ENCODE measurements at regions not wholly inside any gene's neighbourhood (a gene's known extent, or its start where the extent isn't known, plus 50 kb on each side); places are given as distances from the start of the nearest gene placed in this dataset.

- peaks cover 2% of the 10 kb centered on the region for H3K4me1 Mint-ChIP-seq (ENCODE audit: low read depth)
- no peaks in the 10 kb centered on the region for H3K27me3 Mint-ChIP-seq
- DNase-seq (ENCODE audit: low spot score, unreplicated experiment): no peak
- TF ChIP-seq CTCF (IDR thresholded peaks at IDR 0.05; ENCODE audit: unreplicated experiment): no peak
- peaks cover 2% of the 10 kb centered on the region for H3K36me3 Mint-ChIP-seq (ENCODE audit: insufficient read depth)
- no peak overlapping the region for H3K4me3 Mint-ChIP-seq (ENCODE audit: low read depth)
- H3K27ac Mint-ChIP-seq: no peak overlapping the region
- H3K9me3 Mint-ChIP-seq (ENCODE audit: low read depth): peaks cover 20% of the 10 kb centered on the region
Measured at GRCh38 chr2:14448340-14448739, 184.2 kb upstream of the LRATD1 start.

GRCh38 chr2:14451312-14451711 lies 181.2 kb upstream of the LRATD1 start:
- Mint-ChIP-seq H3K27ac (no peak overlapping the region), H3K27me3 (no peaks in the 10 kb centered on the region), H3K9me3 (ENCODE audit: low read depth) (peaks cover 11% of the 10 kb centered on the region), H3K4me3 (ENCODE audit: low read depth) (no peak overlapping the region), H3K36me3 (ENCODE audit: insufficient read depth) (peaks cover 3% of the 10 kb centered on the region), H3K4me1 (ENCODE audit: low read depth) (peaks cover 2% of the 10 kb centered on the region)
- no peak for DNase-seq (ENCODE audit: low spot score, unreplicated experiment)
- TF ChIP-seq CTCF (IDR thresholded peaks at IDR 0.05; ENCODE audit: unreplicated experiment): no peak

- peaks cover 3% of the 10 kb centered on the region for H3K36me3 Mint-ChIP-seq (ENCODE audit: insufficient read depth)
- H3K9me3 Mint-ChIP-seq (ENCODE audit: low read depth): peaks cover 18% of the 10 kb centered on the region
- H3K4me1 Mint-ChIP-seq (ENCODE audit: low read depth): peaks cover 2% of the 10 kb centered on the region
- H3K27ac Mint-ChIP-seq: no peak overlapping the region
- TF ChIP-seq CTCF (IDR thresholded peaks at IDR 0.05; ENCODE audit: unreplicated experiment): no peak
- no peak overlapping the region for H3K4me3 Mint-ChIP-seq (ENCODE audit: low read depth)
- DNase-seq (ENCODE audit: low spot score, unreplicated experiment): no peak
- no peaks in the 10 kb centered on the region for H3K27me3 Mint-ChIP-seq
Measured at GRCh38 chr2:14454202-14454601, 178.3 kb upstream of the LRATD1 start.

GRCh38 chr2:14459786-14460325 lies 172.7 kb upstream of the LRATD1 start:
- no peak for DNase-seq (ENCODE audit: low spot score, unreplicated experiment)
- Mint-ChIP-seq H3K36me3 (ENCODE audit: insufficient read depth) (peaks cover 2% of the 10 kb centered on the region), H3K4me1 (ENCODE audit: low read depth) (no peaks in the 10 kb centered on the region), H3K27ac (no peak overlapping the region), H3K4me3 (ENCODE audit: low read depth) (no peak overlapping the region), H3K27me3 (no peaks in the 10 kb centered on the region), H3K9me3 (ENCODE audit: low read depth) (peaks cover 28% of the 10 kb centered on the region)
- TF ChIP-seq CTCF (IDR thresholded peaks at IDR 0.05; ENCODE audit: unreplicated experiment): no peak

GRCh38 chr2:14475994-14476393 lies 156.5 kb upstream of the LRATD1 start:
- no peaks in the 10 kb centered on the region for H3K27me3 Mint-ChIP-seq
- no peaks in the 10 kb centered on the region for H3K4me1 Mint-ChIP-seq (ENCODE audit: low read depth)
- H3K36me3 Mint-ChIP-seq (ENCODE audit: insufficient read depth): no peaks in the 10 kb centered on the region
- H3K4me3 Mint-ChIP-seq (ENCODE audit: low read depth): no peak overlapping the region
- no peak for DNase-seq (ENCODE audit: low spot score, unreplicated experiment)
- no peak for TF ChIP-seq CTCF (IDR thresholded peaks at IDR 0.05; ENCODE audit: unreplicated experiment)
- no peak overlapping the region for H3K27ac Mint-ChIP-seq
- peaks cover 3% of the 10 kb centered on the region for H3K9me3 Mint-ChIP-seq (ENCODE audit: low read depth)
